ENCODE measurements at regions not wholly inside any gene's neighbourhood (a gene's known extent, or its start where the extent isn't known, plus 50 kb on each side); places are given as distances from the start of the nearest gene placed in this dataset.
A peak's percentile ranks its signal among the peaks of the same experiment; 100 is the strongest.

- no peak for ATAC-seq
- TF ChIP-seq PPARA (CRISPR knock-in tag; IDR thresholded peaks at IDR 0.05; ENCODE audit: borderline replicate concordance) = no peak
- no peak for TF ChIP-seq ZC3H10 (CRISPR knock-in tag; IDR thresholded peaks at IDR 0.05)
- TF ChIP-seq ARNTL (CRISPR knock-in tag; IDR thresholded peaks at IDR 0.05; ENCODE audit: borderline replicate concordance, low read depth) = no peak
- TF ChIP-seq BACH2 (CRISPR knock-in tag; IDR thresholded peaks at IDR 0.05; ENCODE audit: borderline replicate concordance) = no peak
- TF ChIP-seq SNAI2 (CRISPR knock-in tag; IDR thresholded peaks at IDR 0.05) = no peak
- TF ChIP-seq ESRRG (CRISPR knock-in tag; IDR thresholded peaks at IDR 0.05) = no peak
- no peak for TF ChIP-seq RARB (CRISPR knock-in tag; IDR thresholded peaks at IDR 0.05)
- no peak for TF ChIP-seq ZFP3 (CRISPR knock-in tag; IDR thresholded peaks at IDR 0.05)
- no peak for TF ChIP-seq ZNF8 (CRISPR knock-in tag; IDR thresholded peaks at IDR 0.05)
- no peak for TF ChIP-seq OSR1 (CRISPR knock-in tag; IDR thresholded peaks at IDR 0.05)
- no peak for TF ChIP-seq ZFP30 (CRISPR knock-in tag; IDR thresholded peaks at IDR 0.05)
- TF ChIP-seq TOX (CRISPR knock-in tag; IDR thresholded peaks at IDR 0.05; ENCODE audit: borderline replicate concordance) = no peak
- no peak for TF ChIP-seq PATZ1 (CRISPR knock-in tag; IDR thresholded peaks at IDR 0.05; ENCODE audit: borderline replicate concordance)
- TF ChIP-seq, protein P1, sequence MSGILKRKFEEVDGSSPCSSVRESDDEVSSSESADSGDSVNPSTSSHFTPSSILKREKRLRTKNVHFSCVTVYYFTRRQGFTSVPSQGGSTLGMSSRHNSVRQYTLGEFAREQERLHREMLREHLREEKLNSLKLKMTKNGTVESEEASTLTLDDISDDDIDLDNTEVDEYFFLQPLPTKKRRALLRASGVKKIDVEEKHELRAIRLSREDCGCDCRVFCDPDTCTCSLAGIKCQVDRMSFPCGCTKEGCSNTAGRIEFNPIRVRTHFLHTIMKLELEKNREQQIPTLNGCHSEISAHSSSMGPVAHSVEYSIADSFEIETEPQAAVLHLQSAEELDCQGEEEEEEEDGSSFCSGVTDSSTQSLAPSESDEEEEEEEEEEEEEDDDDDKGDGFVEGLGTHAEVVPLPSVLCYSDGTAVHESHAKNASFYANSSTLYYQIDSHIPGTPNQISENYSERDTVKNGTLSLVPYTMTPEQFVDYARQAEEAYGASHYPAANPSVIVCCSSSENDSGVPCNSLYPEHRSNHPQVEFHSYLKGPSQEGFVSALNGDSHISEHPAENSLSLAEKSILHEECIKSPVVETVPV (CRISPR knock-in tag; IDR thresholded peaks at IDR 0.05) = no peak
- no peak for TF ChIP-seq POU6F1 (CRISPR knock-in tag; IDR thresholded peaks at IDR 0.05; ENCODE audit: borderline replicate concordance, low read depth)
- TF ChIP-seq TCF4 (CRISPR knock-in tag; IDR thresholded peaks at IDR 0.05; ENCODE audit: borderline replicate concordance) = no peak
- TF ChIP-seq CSDC2 (CRISPR knock-in tag; IDR thresholded peaks at IDR 0.05) = no peak
- no peak for TF ChIP-seq ZNF565 (CRISPR knock-in tag; conservative IDR thresholded peaks at IDR 0.05; ENCODE audit: low read depth)
Observed at GRCh38 chr3:82137861-82138260, 376.4 kb upstream of the GBE1 start.

DNA sequence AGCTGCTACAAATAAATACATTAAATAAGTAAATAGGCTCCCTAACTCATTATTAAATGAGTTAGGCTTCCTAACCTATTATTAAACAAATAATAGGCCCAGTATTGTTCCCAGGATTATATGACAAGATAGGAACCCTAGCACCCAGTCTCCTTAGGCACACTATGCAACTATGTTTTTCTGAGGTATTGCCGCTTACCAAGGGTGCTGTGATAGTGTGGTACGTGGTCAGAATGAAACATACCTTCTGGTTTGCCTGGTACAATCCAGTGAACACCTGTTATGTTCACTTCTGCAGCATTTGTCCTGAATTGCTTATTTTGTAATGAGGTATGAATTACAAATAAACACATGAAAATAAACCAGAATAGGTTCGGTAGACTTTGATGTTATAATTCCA is 375.6 kb upstream of the GBE1 start:
- TF ChIP-seq ZFP3 (CRISPR knock-in tag; IDR thresholded peaks at IDR 0.05) (no peak), RARB (CRISPR knock-in tag; IDR thresholded peaks at IDR 0.05) (no peak), OSR1 (CRISPR knock-in tag; IDR thresholded peaks at IDR 0.05) (no peak), ARNTL (CRISPR knock-in tag; IDR thresholded peaks at IDR 0.05; ENCODE audit: borderline replicate concordance, low read depth) (no peak), SNAI2 (CRISPR knock-in tag; IDR thresholded peaks at IDR 0.05) (no peak), ESRRG (CRISPR knock-in tag; IDR thresholded peaks at IDR 0.05) (no peak), ZNF70 (CRISPR knock-in tag; IDR thresholded peaks at IDR 0.05) (no peak), PPARA (CRISPR knock-in tag; IDR thresholded peaks at IDR 0.05; ENCODE audit: borderline replicate concordance) (no peak), ZNF565 (CRISPR knock-in tag; conservative IDR thresholded peaks at IDR 0.05; ENCODE audit: low read depth) (no peak), BACH2 (CRISPR knock-in tag; IDR thresholded peaks at IDR 0.05; ENCODE audit: borderline replicate concordance) (no peak), POU6F1 (CRISPR knock-in tag; IDR thresholded peaks at IDR 0.05; ENCODE audit: borderline replicate concordance, low read depth) (no peak), CSDC2 (CRISPR knock-in tag; IDR thresholded peaks at IDR 0.05) (no peak)
- TF ChIP-seq, protein P1 (CRISPR knock-in tag; IDR thresholded peaks at IDR 0.05) = no peak
- no peak for ATAC-seq

GRCh38 chr3:82133070-82133606 is 371.7 kb upstream of the GBE1 start:
- peak; percentile 95 for ATAC-seq
- TF ChIP-seq ZFP3 (CRISPR knock-in tag; IDR thresholded peaks at IDR 0.05) = no peak
- TF ChIP-seq, protein P2, sequence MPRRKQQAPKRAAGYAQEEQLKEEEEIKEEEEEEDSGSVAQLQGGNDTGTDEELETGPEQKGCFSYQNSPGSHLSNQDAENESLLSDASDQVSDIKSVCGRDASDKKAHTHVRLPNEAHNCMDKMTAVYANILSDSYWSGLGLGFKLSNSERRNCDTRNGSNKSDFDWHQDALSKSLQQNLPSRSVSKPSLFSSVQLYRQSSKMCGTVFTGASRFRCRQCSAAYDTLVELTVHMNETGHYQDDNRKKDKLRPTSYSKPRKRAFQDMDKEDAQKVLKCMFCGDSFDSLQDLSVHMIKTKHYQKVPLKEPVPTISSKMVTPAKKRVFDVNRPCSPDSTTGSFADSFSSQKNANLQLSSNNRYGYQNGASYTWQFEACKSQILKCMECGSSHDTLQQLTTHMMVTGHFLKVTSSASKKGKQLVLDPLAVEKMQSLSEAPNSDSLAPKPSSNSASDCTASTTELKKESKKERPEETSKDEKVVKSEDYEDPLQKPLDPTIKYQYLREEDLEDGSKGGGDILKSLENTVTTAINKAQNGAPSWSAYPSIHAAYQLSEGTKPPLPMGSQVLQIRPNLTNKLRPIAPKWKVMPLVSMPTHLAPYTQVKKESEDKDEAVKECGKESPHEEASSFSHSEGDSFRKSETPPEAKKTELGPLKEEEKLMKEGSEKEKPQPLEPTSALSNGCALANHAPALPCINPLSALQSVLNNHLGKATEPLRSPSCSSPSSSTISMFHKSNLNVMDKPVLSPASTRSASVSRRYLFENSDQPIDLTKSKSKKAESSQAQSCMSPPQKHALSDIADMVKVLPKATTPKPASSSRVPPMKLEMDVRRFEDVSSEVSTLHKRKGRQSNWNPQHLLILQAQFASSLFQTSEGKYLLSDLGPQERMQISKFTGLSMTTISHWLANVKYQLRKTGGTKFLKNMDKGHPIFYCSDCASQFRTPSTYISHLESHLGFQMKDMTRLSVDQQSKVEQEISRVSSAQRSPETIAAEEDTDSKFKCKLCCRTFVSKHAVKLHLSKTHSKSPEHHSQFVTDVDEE (CRISPR knock-in tag; IDR thresholded peaks at IDR 0.05) = no peak
- TF ChIP-seq RARB (CRISPR knock-in tag; IDR thresholded peaks at IDR 0.05) = no peak
- TF ChIP-seq GLIS3 (CRISPR knock-in tag; IDR thresholded peaks at IDR 0.05) = no peak
- TF ChIP-seq CREB5 (CRISPR knock-in tag; IDR thresholded peaks at IDR 0.05; ENCODE audit: low read depth) = no peak
- TF ChIP-seq ZNF8 (CRISPR knock-in tag; IDR thresholded peaks at IDR 0.05) = no peak
- no peak for TF ChIP-seq BACH2 (CRISPR knock-in tag; IDR thresholded peaks at IDR 0.05; ENCODE audit: borderline replicate concordance)
- no peak for TF ChIP-seq POU6F1 (CRISPR knock-in tag; IDR thresholded peaks at IDR 0.05; ENCODE audit: borderline replicate concordance, low read depth)
- TF ChIP-seq ZNF565 (CRISPR knock-in tag; conservative IDR thresholded peaks at IDR 0.05; ENCODE audit: low read depth) = no peak
- TF ChIP-seq PPARA (CRISPR knock-in tag; IDR thresholded peaks at IDR 0.05; ENCODE audit: borderline replicate concordance) = no peak
